GM20000 (cell line): ENCODE measurements at regions not wholly inside any gene's neighbourhood (a gene's known extent, or its start where the extent isn't known, plus 50 kb on each side); places are given as distances from the start of the nearest gene placed in this dataset.

Experiments used
- DNase-seq: peaks from one replicate; pipeline ENCODE4 v3.0.0; 2012; ENCODE audit warnings: low spot score
- CTCF ChIP-seq: IDR thresholded peaks from 2 replicates; pipeline ENCODE4 v1.5.1; 2012; ENCODE audit warnings: mild to moderate bottlenecking, control low read depth; ENCODE audit errors: extremely low read depth, missing control alignments

GRCh38 chr1:117695796-117696490 is 90.1 kb downstream of the TENT5C start:
- no peak for DNase-seq
- no peak for TF ChIP-seq CTCF

- TF ChIP-seq CTCF: no peak
- DNase-seq: no peak
These were observed 90.7 kb downstream of the TENT5C start for GRCh38 chr1:117696561-117696960.

- no peak for TF ChIP-seq CTCF
- no peak for DNase-seq
These were observed 91.5 kb downstream of the TENT5C start for GRCh38 chr1:117697220-117697781.

- DNase-seq: no peak
- no peak for TF ChIP-seq CTCF
These were observed 92.7 kb downstream of the TENT5C start for GRCh38 chr1:117698398-117699160.

GRCh38 chr1:117699953-117700352 is 94.1 kb downstream of the TENT5C start:
- DNase-seq: no peak
- TF ChIP-seq CTCF: no peak

- DNase-seq: no peak
- TF ChIP-seq CTCF: no peak
These were observed 96.8 kb downstream of the TENT5C start for GRCh38 chr1:117702654-117703053.

- TF ChIP-seq CTCF: no peak
- DNase-seq: no peak
These were observed 101.5 kb downstream of the TENT5C start for GRCh38 chr1:117707371-117707770.
